H9 (cell line): ENCODE measurements at regions not wholly inside any gene's neighbourhood (a gene's known extent, or its start where the extent isn't known, plus 50 kb on each side); places are given as distances from the start of the nearest gene placed in this dataset.

Source experiments
- DNase-seq: peaks from one replicate; pipeline ENCODE4 v3.0.0-alpha.2; 2017
- H2AFZ ChIP-seq: one replicate; pipeline ENCODE4 v1.6.1; 2013; ENCODE audit warnings: mild to moderate bottlenecking, low read length, control low read depth, moderate library complexity
- H2AK5ac ChIP-seq: 2 replicates; pipeline ENCODE4 v1.6.1; 2013; ENCODE audit warnings: low read length, control low read depth, mixed read lengths; ENCODE audit not compliant: insufficient read length
- H2BK120ac ChIP-seq: one replicate; pipeline ENCODE4 v1.6.1; 2013; ENCODE audit warnings: low read depth, mild to moderate bottlenecking, low read length, control low read depth, inconsistent platforms; ENCODE audit not compliant: poor library complexity, severe bottlenecking
- H2BK12ac ChIP-seq: 2 replicates; pipeline ENCODE4 v1.6.1; 2013; ENCODE audit warnings: low read length, control low read depth, mixed read lengths, low read depth; ENCODE audit not compliant: insufficient read length
- H2BK15ac ChIP-seq: 2 replicates; pipeline ENCODE4 v1.6.1; 2013; ENCODE audit warnings: low read depth, low read length, control low read depth
- H2BK20ac ChIP-seq: one replicate; pipeline ENCODE4 v1.6.1; 2013; ENCODE audit warnings: low read depth, mild to moderate bottlenecking, low read length, control low read depth, inconsistent platforms; ENCODE audit not compliant: poor library complexity, severe bottlenecking
- H2BK5ac ChIP-seq: 2 replicates; pipeline ENCODE4 v1.6.1; 2013; ENCODE audit warnings: low read length, control low read depth, mixed read lengths; ENCODE audit not compliant: insufficient read length
- H3K14ac ChIP-seq: 2 replicates; pipeline ENCODE4 v1.6.1; 2013; ENCODE audit warnings: low read length, control low read depth; ENCODE audit not compliant: insufficient read depth
- H3K18ac ChIP-seq: 2 replicates; pipeline ENCODE4 v1.6.1; 2013; ENCODE audit warnings: low read depth, mild to moderate bottlenecking, mixed read lengths, low read length, control low read depth; ENCODE audit not compliant: insufficient read length
- H3K23ac ChIP-seq: 2 replicates; pipeline ENCODE4 v1.6.1; 2013; ENCODE audit warnings: low read length, control low read depth, mixed read lengths, low read depth; ENCODE audit not compliant: insufficient read length
- H3K23me2 ChIP-seq: 2 replicates; pipeline ENCODE4 v1.6.1; 2013; ENCODE audit warnings: low read depth, mild to moderate bottlenecking, mixed read lengths, low read length, control low read depth; ENCODE audit not compliant: insufficient read length, poor library complexity, severe bottlenecking
- H3K27ac ChIP-seq: 2 replicates; pipeline ENCODE4 v1.5.1; 2013; ENCODE audit warnings: low read length, control low read depth, mixed read lengths, low read depth; ENCODE audit not compliant: insufficient read length
- H3K27me3 ChIP-seq: 2 replicates; pipeline ENCODE4 v1.6.1; 2013; ENCODE audit warnings: low read length, control low read depth, inconsistent platforms; ENCODE audit not compliant: insufficient read depth
- H3K4ac ChIP-seq: 2 replicates; pipeline ENCODE4 v1.6.1; 2013; ENCODE audit warnings: low read depth, mild to moderate bottlenecking, control low read depth, inconsistent platforms, low read length, moderate library complexity
- H3K4me1 ChIP-seq: 2 replicates; pipeline ENCODE4 v1.6.1; 2013; ENCODE audit warnings: low read length, control low read depth, inconsistent platforms; ENCODE audit not compliant: insufficient read depth
- H3K4me2 ChIP-seq: 2 replicates; pipeline ENCODE4 v1.6.1; 2013; ENCODE audit warnings: low read length, control low read depth, mixed read lengths; ENCODE audit not compliant: insufficient read length, insufficient read depth
- H3K56ac ChIP-seq: 2 replicates; pipeline ENCODE4 v1.6.1; 2013; ENCODE audit warnings: low read depth, mild to moderate bottlenecking, mixed read lengths, low read length, control low read depth; ENCODE audit not compliant: insufficient read length
- H3K79me1 ChIP-seq: 2 replicates; pipeline ENCODE4 v1.6.1; 2013; ENCODE audit warnings: low read depth, mild to moderate bottlenecking, moderate library complexity, low read length, control low read depth, inconsistent platforms; ENCODE audit not compliant: insufficient read depth, poor library complexity, severe bottlenecking
- H3K79me2 ChIP-seq: 2 replicates; pipeline ENCODE4 v1.6.1; 2013; ENCODE audit warnings: low read length, control low read depth, inconsistent platforms; ENCODE audit not compliant: insufficient read depth
- H3K9ac ChIP-seq: 2 replicates; pipeline ENCODE4 v1.6.1; 2013; ENCODE audit warnings: low read length, control low read depth, mixed read lengths; ENCODE audit not compliant: insufficient read length; ENCODE audit errors: extremely low read depth
- H3K9me3 ChIP-seq: one replicate; pipeline ENCODE4 v1.6.1; 2013; ENCODE audit warnings: low read depth, low read length, inconsistent platforms; ENCODE audit not compliant: control insufficient read depth
- H3T11ph ChIP-seq: one replicate; pipeline ENCODE4 v1.6.1; 2013; ENCODE audit warnings: mild to moderate bottlenecking, low read length, control low read depth, inconsistent platforms
- H4K20me1 ChIP-seq: one replicate; pipeline ENCODE4 v1.6.1; 2013; ENCODE audit not compliant: control insufficient read depth, insufficient read length, insufficient read depth
- H4K5ac ChIP-seq: 2 replicates; pipeline ENCODE4 v1.6.1; 2013; ENCODE audit warnings: low read depth, mild to moderate bottlenecking, mixed read lengths, low read length, control low read depth; ENCODE audit not compliant: insufficient read length
- H4K8ac ChIP-seq: replicated peaks from 2 replicates; pipeline ENCODE4 v1.6.1; 2013; ENCODE audit warnings: low read length, control low read depth, mixed read lengths, low read depth; ENCODE audit not compliant: insufficient read length
- H4K91ac ChIP-seq: 2 replicates; pipeline ENCODE4 v1.6.1; 2013; ENCODE audit warnings: low read depth, mild to moderate bottlenecking, moderate library complexity, mixed read lengths, low read length, control low read depth; ENCODE audit not compliant: insufficient read length
- H3K27ac Mint-ChIP-seq, 3 experiments: 2 replicates in 2 of 3; 3 replicates in 1 of 3; pipeline ENCODE4 v1.8.0; 2020 to 2021; ENCODE audit warnings: mixed read lengths in 3 of 3, mild to moderate bottlenecking in 1 of 3, moderate library complexity in 1 of 3
- H3K27me3 Mint-ChIP-seq: 2 replicates; pipeline ENCODE4 v1.8.0; 2021; ENCODE audit warnings: low read depth, mild to moderate bottlenecking, moderate library complexity, mixed read lengths
- H3K36me3 Mint-ChIP-seq, 3 experiments: 2 replicates in 2 of 3; 3 replicates in 1 of 3; pipeline ENCODE4 v1.8.0; 2020 to 2021; ENCODE audit warnings: low read depth in 3 of 3, mixed read lengths in 3 of 3; ENCODE audit not compliant: insufficient read depth in 1 of 3
- H3K4me1 Mint-ChIP-seq, 2 experiments: 2 replicates each; pipeline ENCODE4 v1.8.0; 2020; ENCODE audit warnings: mixed read lengths in 2 of 2
- H3K4me3 Mint-ChIP-seq, 2 experiments: 2 replicates in 1 of 2; 3 replicates in 1 of 2; pipeline ENCODE4 v1.8.0; 2020 to 2021; ENCODE audit warnings: mild to moderate bottlenecking in 2 of 2, mixed read lengths in 2 of 2, moderate library complexity in 1 of 2
- H3K9me3 Mint-ChIP-seq, 2 experiments: 2 replicates in 1 of 2; 3 replicates in 1 of 2; pipeline ENCODE4 v1.8.0; 2020; ENCODE audit warnings: mild to moderate bottlenecking in 2 of 2, mixed read lengths in 2 of 2, moderate library complexity in 1 of 2
- WGBS: extraction: QIAGEN DNeasy Blood & Tissue Kit; methylation state at CpG from one replicate; pipeline ENCODE4 v1.1.7; 2013; ENCODE audit warnings: missing lambda C conversion rate, low lambda C conversion rate, mixed read lengths; ENCODE audit not compliant: insufficient read length; ENCODE audit errors: extremely low coverage; 5-methylcytosine and 5-hydroxymethylcytosine counted together
- TF ChIP-seq, protein P1 (sequence below): fragments of 200-600 bp; sonication (generic); conservative IDR thresholded peaks from 3 replicates; pipeline ENCODE4 v1.8.0; 2021; ENCODE audit warnings: antibody characterized with exemption, mild to moderate bottlenecking

DNA sequence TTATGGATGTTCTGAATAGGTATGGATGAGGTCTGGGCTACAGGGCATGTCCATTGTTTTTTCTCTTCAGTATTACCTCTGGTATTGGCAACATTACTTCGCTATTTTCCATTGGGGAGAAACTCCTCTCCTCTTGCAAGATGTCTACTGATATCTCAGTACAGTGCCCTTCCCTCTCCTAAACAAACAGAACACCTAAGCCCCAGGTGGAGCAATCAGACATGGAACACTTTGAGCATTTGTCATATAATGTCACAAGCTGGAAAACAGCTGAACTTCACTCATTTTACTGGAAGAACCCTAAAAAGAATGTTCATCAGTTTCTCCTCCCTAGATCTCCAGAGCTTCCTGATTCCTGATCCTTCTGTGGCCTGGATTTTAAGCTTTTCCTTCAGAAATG, 339.8 kb downstream of the FRK start:
- H3K4ac ChIP-seq: no peak overlapping the region
- no peak overlapping the region for H3T11ph ChIP-seq
- Mint-ChIP-seq H3K9me3 (no peaks in the 10 kb centered on the region), H3K27me3 (no peaks in the 10 kb centered on the region), H3K36me3 (no peaks in the 10 kb centered on the region), H3K4me1 (no peaks in the 10 kb centered on the region), H3K27ac (no peak overlapping the region), H3K4me3 (no peak overlapping the region)
- no peak overlapping the region for H3K4me2 ChIP-seq
- H4K91ac ChIP-seq: no peak overlapping the region
- no peaks in the 10 kb centered on the region for H3K4me1 ChIP-seq
- H3K79me1 ChIP-seq: no peaks in the 10 kb centered on the region
- H2AK5ac ChIP-seq: no peak overlapping the region
- no CpG with 5 or more reads among the region's 1 CpG for WGBS
- no peaks in the 10 kb centered on the region for H3K27me3 ChIP-seq
- no peak overlapping the region for H3K27ac ChIP-seq
- no peak for DNase-seq
- H3K23me2 ChIP-seq: no peaks in the 10 kb centered on the region
- H2BK120ac ChIP-seq: no peak overlapping the region
- H3K9ac ChIP-seq: no peak overlapping the region
- TF ChIP-seq, protein P1, sequence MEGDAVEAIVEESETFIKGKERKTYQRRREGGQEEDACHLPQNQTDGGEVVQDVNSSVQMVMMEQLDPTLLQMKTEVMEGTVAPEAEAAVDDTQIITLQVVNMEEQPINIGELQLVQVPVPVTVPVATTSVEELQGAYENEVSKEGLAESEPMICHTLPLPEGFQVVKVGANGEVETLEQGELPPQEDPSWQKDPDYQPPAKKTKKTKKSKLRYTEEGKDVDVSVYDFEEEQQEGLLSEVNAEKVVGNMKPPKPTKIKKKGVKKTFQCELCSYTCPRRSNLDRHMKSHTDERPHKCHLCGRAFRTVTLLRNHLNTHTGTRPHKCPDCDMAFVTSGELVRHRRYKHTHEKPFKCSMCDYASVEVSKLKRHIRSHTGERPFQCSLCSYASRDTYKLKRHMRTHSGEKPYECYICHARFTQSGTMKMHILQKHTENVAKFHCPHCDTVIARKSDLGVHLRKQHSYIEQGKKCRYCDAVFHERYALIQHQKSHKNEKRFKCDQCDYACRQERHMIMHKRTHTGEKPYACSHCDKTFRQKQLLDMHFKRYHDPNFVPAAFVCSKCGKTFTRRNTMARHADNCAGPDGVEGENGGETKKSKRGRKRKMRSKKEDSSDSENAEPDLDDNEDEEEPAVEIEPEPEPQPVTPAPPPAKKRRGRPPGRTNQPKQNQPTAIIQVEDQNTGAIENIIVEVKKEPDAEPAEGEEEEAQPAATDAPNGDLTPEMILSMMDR: no peak
- H3K56ac ChIP-seq: no peak overlapping the region
- H2BK12ac ChIP-seq: no peak overlapping the region
- H2BK5ac ChIP-seq: no peak overlapping the region
- H3K23ac ChIP-seq: no peak overlapping the region
- H2AFZ ChIP-seq: no peak overlapping the region
- no peak overlapping the region for H4K8ac ChIP-seq
- H2BK20ac ChIP-seq: no peak overlapping the region
- no peak overlapping the region for H3K14ac ChIP-seq
- no peaks in the 10 kb centered on the region for H3K79me2 ChIP-seq
- no peak overlapping the region for H2BK15ac ChIP-seq
- H4K20me1 ChIP-seq: no peaks in the 10 kb centered on the region
- no peak overlapping the region for H4K5ac ChIP-seq
- H3K18ac ChIP-seq: no peak overlapping the region
- no peaks in the 10 kb centered on the region for H3K9me3 ChIP-seq
